Fibroblast of lung (primary cell): ENCODE measurements at regions not wholly inside any gene's neighbourhood (a gene's known extent, or its start where the extent isn't known, plus 50 kb on each side); places are given as distances from the start of the nearest gene placed in this dataset.

Experiments used
- CTCF ChIP-seq, 2 donors: IDR thresholded peaks in 1 of 2; conservative IDR thresholded peaks in 1 of 2; 1 replicate in 1 of 2; 2 replicates in 1 of 2; pipeline ENCODE4 v1.5.1; 2011 to 2012; ENCODE audit warnings: low read length in 2 of 2, control low read depth in 1 of 2, inconsistent platforms in 1 of 2, low read depth in 1 of 2, mild to moderate bottlenecking in 1 of 2
- EZH2 ChIP-seq: IDR thresholded peaks from 2 replicates; pipeline ENCODE4 v1.5.1; 2012; ENCODE audit warnings: low read length, control low read depth, mild to moderate bottlenecking; ENCODE audit errors: missing control alignments

DNA sequence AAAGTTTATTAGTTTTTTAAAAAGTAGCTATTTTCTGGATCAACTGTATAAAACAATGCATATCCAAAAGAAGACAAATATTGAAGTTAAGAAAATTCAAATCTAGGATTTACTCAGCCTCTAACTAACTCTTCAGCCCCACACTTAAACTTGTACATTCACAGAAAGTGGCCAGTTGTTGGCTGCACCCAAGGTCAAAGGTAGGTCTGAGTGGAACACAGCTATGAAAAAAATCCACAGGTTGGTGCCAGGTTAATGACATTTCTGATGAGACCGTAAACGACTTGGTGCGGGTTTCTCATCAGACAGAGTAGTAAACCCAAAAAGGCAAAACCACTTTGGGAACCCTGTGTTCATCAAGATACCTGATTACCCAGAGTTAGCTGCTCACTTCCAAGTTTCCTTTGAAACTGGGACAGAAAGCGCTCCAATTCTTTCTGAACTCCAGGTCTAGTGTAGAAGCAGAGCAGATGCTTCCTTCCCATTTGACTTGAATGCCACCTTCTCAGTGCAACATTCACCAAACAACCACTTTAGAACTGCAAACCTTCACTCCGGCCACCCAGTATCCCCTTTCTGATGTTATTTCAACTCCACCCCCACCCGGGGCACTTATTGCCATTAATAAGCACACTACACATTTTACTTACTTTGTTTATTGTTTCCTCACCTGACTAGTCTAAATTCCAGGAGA lies 208.3 kb upstream of the STARD13 start:
- TF ChIP-seq EZH2: no peak
- TF ChIP-seq CTCF (conservative IDR thresholded peaks at IDR 0.05 in 1 of 2, IDR thresholded peaks at IDR 0.05 in 1 of 2; ENCODE audit: low read depth in 1 of 2, low read length in 2 of 2): no peak
